NT2/D1 (cell line): ENCODE measurements at regions not wholly inside any gene's neighbourhood (a gene's known extent, or its start where the extent isn't known, plus 50 kb on each side); places are given as distances from the start of the nearest gene placed in this dataset.

Source experiments
- YY1 ChIP-seq: IDR thresholded peaks from 2 replicates; pipeline ENCODE4 v1.6.1; 2011; ENCODE audit not compliant: insufficient read length, insufficient read depth
- ZNF274 ChIP-seq: IDR thresholded peaks from 2 replicates; pipeline ENCODE4 v1.6.1; 2011; ENCODE audit warnings: mild to moderate bottlenecking, low read depth, low read length

DNA sequence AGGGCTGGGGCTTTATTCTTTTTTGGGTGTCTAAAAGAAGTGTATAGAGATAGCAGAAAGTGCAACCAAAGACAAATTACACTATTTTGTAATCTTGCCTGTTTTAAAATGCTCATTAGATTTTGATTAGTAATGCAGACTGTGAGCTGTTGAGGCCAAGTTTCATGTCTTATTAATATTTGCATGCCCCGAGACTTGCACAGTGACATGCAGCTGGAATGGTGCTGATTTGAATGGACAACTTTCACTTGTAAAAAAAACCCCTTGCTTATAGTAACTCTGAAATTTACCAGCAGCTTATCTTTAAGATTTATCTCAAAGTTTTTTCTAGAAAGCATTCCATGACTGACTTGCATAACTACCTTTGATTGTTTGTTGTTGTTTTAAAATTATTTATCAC, 835.1 kb upstream of the IGFBP7 start:
- TF ChIP-seq YY1, result no peak
- no peak for TF ChIP-seq ZNF274
